ENCODE measurements at regions not wholly inside any gene's neighbourhood (a gene's known extent, or its start where the extent isn't known, plus 50 kb on each side); places are given as distances from the start of the nearest gene placed in this dataset.

- intact Hi-C loops (cut with micrococcal nuclease; ENCODE audit: unreplicated experiment) = no loop called here
- TF ChIP-seq POLR2AphosphoS5 (IDR thresholded peaks at IDR 0.05; ENCODE audit: low read depth, low read length) = no peak
- TF ChIP-seq CTCF (IDR thresholded peaks at IDR 0.05) = no peak
- no peak for TF ChIP-seq TCF7L2 (IDR thresholded peaks at IDR 0.05; ENCODE audit: low read depth, low read length)
- TF ChIP-seq REST (IDR thresholded peaks at IDR 0.05; ENCODE audit: insufficient read depth in 1 of 2, low read depth in 2 of 2, low read length in 1 of 2) = no peak
- no peak for TF ChIP-seq SIN3A (IDR thresholded peaks at IDR 0.05; ENCODE audit: borderline replicate concordance, insufficient read depth, low read depth, low read length)
- no peak for DNase-seq (ENCODE audit: low read depth, low spot score)
- no peaks in the 10 kb centered on the region for H3K27me3 ChIP-seq (ENCODE audit: control insufficient read depth, insufficient read depth, low read length)
- CTCF ChIA-PET = no interaction called here
- no peak overlapping the region for H3K27ac ChIP-seq (ENCODE audit: low read length)
- H3K36me3 ChIP-seq (ENCODE audit: control insufficient read depth, insufficient read depth, low read length) = no peaks in the 10 kb centered on the region
- H3K4me3 ChIP-seq (ENCODE audit: low read depth in 2 of 2, low read length in 2 of 2) = no peak overlapping the region
- no peak for ATAC-seq
- no peaks in the 10 kb centered on the region for H3K9me3 ChIP-seq (ENCODE audit: control insufficient read depth, insufficient read depth, low read depth, low read length)
- in situ Hi-C loops (cut with HindIII; ENCODE audit: low pct_unique_long_range_greater_than_20kb, low sequenced_read_pairs) = no loop called here
- POLR2A ChIA-PET = no interaction called here
- H3K4me1 ChIP-seq (ENCODE audit: control insufficient read depth, insufficient read depth, low read length) = no peaks in the 10 kb centered on the region
- BruUV-seq (replicated peaks) = no TSS peak
Measured at GRCh38 chr16:64626776-64627175, 495.1 kb downstream of the CDH11 start.

- no peak for DNase-seq (ENCODE audit: low read depth, low spot score)
- ChIA-PET POLR2A (no interaction called here), CTCF (no interaction called here)
- H3K4me1 ChIP-seq (ENCODE audit: control insufficient read depth, insufficient read depth, low read length) = no peaks in the 10 kb centered on the region
- ATAC-seq = no peak
- in situ Hi-C loops (cut with HindIII; ENCODE audit: low pct_unique_long_range_greater_than_20kb, low sequenced_read_pairs) = no loop called here
- H3K9me3 ChIP-seq (ENCODE audit: control insufficient read depth, insufficient read depth, low read depth, low read length) = no peaks in the 10 kb centered on the region
- H3K27me3 ChIP-seq (ENCODE audit: control insufficient read depth, insufficient read depth, low read length) = no peaks in the 10 kb centered on the region
- intact Hi-C loops (cut with micrococcal nuclease; ENCODE audit: unreplicated experiment) = no loop called here
- no peak for TF ChIP-seq CTCF (IDR thresholded peaks at IDR 0.05)
- TF ChIP-seq REST (IDR thresholded peaks at IDR 0.05; ENCODE audit: insufficient read depth in 1 of 2, low read depth in 2 of 2, low read length in 1 of 2) = no peak
- no peak overlapping the region for H3K27ac ChIP-seq (ENCODE audit: low read length)
- H3K36me3 ChIP-seq (ENCODE audit: control insufficient read depth, insufficient read depth, low read length) = no peaks in the 10 kb centered on the region
- no TSS peak for BruUV-seq (replicated peaks)
- H3K4me3 ChIP-seq (ENCODE audit: low read depth in 2 of 2, low read length in 2 of 2) = no peak overlapping the region
Measured at GRCh38 chr16:64621616-64622015, 500.2 kb downstream of the CDH11 start.
